ENCODE measurements at regions not wholly inside any gene's neighbourhood (a gene's known extent, or its start where the extent isn't known, plus 50 kb on each side); places are given as distances from the start of the nearest gene placed in this dataset.
"Not testable (repeated sequence)": the region's sequence is repeated elsewhere in the genome, so short reads cannot be mapped to it uniquely, and the experiment has no call there.

DNA sequence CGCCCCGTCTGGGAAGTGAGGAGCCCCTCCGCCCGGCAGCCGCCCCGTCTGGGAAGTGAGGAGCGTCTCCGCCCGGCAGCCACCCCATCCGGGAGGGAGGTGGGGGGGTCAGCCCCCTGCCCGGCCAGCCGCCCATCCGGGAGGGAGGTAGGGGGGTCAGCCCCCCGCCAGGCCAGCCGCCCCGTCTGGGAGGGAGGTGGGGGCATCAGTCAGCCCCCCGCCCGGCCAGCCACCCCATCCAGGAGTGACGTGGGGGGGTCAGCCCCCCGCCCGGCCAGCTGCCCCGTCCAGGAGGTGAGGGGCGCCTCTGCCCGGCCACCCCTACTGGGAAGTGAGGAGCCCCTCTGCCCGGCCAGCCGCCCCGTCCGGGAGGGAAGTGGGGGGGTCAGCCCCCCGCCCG is 297.5 kb upstream of the DYNLRB2 start:
- TF ChIP-seq, protein P1, sequence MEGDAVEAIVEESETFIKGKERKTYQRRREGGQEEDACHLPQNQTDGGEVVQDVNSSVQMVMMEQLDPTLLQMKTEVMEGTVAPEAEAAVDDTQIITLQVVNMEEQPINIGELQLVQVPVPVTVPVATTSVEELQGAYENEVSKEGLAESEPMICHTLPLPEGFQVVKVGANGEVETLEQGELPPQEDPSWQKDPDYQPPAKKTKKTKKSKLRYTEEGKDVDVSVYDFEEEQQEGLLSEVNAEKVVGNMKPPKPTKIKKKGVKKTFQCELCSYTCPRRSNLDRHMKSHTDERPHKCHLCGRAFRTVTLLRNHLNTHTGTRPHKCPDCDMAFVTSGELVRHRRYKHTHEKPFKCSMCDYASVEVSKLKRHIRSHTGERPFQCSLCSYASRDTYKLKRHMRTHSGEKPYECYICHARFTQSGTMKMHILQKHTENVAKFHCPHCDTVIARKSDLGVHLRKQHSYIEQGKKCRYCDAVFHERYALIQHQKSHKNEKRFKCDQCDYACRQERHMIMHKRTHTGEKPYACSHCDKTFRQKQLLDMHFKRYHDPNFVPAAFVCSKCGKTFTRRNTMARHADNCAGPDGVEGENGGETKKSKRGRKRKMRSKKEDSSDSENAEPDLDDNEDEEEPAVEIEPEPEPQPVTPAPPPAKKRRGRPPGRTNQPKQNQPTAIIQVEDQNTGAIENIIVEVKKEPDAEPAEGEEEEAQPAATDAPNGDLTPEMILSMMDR (IDR thresholded peaks at IDR 0.05; ENCODE audit: low read depth, low read length, poor library complexity, severe bottlenecking), result not testable (repeated sequence)
- not testable (repeated sequence) for TF ChIP-seq EZH2phosphoT487 (IDR thresholded peaks at IDR 0.05; ENCODE audit: borderline replicate concordance, low read length)

Data from DOHH2 (cell line).